ENCODE measurements at regions not wholly inside any gene's neighbourhood (a gene's known extent, or its start where the extent isn't known, plus 50 kb on each side); places are given as distances from the start of the nearest gene placed in this dataset.

DNA sequence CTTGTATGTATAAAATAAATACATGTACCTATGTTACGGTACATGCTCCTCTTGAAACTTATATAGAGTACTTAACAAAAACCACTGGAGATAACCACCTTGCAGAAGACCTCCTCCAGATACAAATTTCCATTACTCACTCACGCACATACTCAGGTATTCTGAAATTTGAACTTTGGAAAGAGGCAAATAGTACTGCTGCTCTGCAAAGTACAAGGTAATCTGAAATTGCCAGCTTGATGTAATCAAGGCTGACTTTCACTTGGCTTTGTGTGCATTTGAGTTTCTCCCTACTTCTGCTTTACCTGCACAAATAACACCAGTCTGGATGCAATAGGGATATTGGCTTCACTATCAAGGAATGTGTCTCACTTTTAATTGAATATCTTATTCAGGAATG is 123.6 kb downstream of the FOXA2 start:
- H3K27ac Mint-ChIP-seq (ENCODE audit: unreplicated experiment): no peak overlapping the region
- Histone ChIP-seq H3K27me3 (ENCODE audit: insufficient read depth, low read length) (no peaks in the 10 kb centered on the region), H4K20me1 (ENCODE audit: insufficient read depth, low read length) (no peaks in the 10 kb centered on the region), H3K4me1 (ENCODE audit: insufficient read depth, low read length) (no peaks in the 10 kb centered on the region), H3K36me3 (ENCODE audit: insufficient read depth, low read length) (no peaks in the 10 kb centered on the region), H3K9me3 (ENCODE audit: insufficient read depth, low read depth, low read length) (no peaks in the 10 kb centered on the region), H3K4me2 (ENCODE audit: low read length) (no peak overlapping the region), H3K9ac (ENCODE audit: low read length) (no peak overlapping the region), H3K27ac (ENCODE audit: low read depth, low read length) (no peak overlapping the region), H2AFZ (ENCODE audit: low read depth, low read length) (no peak overlapping the region), H3K4me3 (ENCODE audit: insufficient read depth, low read depth, low read length) (no peak overlapping the region), H3K79me2 (ENCODE audit: insufficient read depth, low read length) (no peaks in the 10 kb centered on the region)
- H3K4me1 Mint-ChIP-seq (ENCODE audit: low read depth, unreplicated experiment): no peaks in the 10 kb centered on the region
- H3K9me3 Mint-ChIP-seq (ENCODE audit: unreplicated experiment): no peaks in the 10 kb centered on the region
- no peak overlapping the region for H3K4me3 Mint-ChIP-seq (ENCODE audit: unreplicated experiment)
- H3K36me3 Mint-ChIP-seq (ENCODE audit: low read depth, unreplicated experiment): no peaks in the 10 kb centered on the region
- peaks cover 67% of the 10 kb centered on the region for H3K27me3 Mint-ChIP-seq (ENCODE audit: low read depth, unreplicated experiment)
- DNase-seq (ENCODE audit: low read depth) (no peak), FAIRE-seq (no peak)
- TF ChIP-seq CTCF (IDR thresholded peaks at IDR 0.05; ENCODE audit: insufficient read depth, low read depth, low read length) (no peak), EZH2 (IDR thresholded peaks at IDR 0.05; ENCODE audit: insufficient read depth, low read length) (no peak)

DNA sequence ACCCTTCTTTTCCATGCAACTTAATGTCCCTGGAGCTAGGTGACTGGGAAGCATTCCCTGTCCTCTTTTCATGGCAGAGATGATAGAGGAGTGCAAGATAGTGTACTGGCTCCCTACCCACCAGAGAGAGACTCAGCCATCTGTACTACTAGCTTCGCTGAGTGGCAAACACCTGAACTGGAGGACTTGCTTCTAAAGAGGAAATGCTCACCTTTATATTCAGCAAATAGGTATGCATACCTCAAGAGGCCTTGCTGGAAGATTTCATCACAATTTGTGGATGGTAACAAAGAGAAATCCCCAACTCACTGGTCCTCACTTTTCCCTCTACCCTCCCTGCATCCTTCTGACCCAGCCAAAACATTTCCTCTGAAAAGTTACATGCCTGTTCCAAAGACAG is 124.1 kb downstream of the FOXA2 start:
- no peak overlapping the region for H3K27ac Mint-ChIP-seq (ENCODE audit: unreplicated experiment)
- peaks cover 66% of the 10 kb centered on the region for H3K27me3 Mint-ChIP-seq (ENCODE audit: low read depth, unreplicated experiment)
- DNase-seq (ENCODE audit: low read depth): no peak
- no peak overlapping the region for H3K27ac ChIP-seq (ENCODE audit: low read depth, low read length)
- H3K9me3 ChIP-seq (ENCODE audit: insufficient read depth, low read depth, low read length): no peaks in the 10 kb centered on the region
- H3K4me2 ChIP-seq (ENCODE audit: low read length): no peak overlapping the region
- H4K20me1 ChIP-seq (ENCODE audit: insufficient read depth, low read length): no peaks in the 10 kb centered on the region
- no peak for FAIRE-seq
- H3K9me3 Mint-ChIP-seq (ENCODE audit: unreplicated experiment): no peaks in the 10 kb centered on the region
- H2AFZ ChIP-seq (ENCODE audit: low read depth, low read length): no peak overlapping the region
- no peaks in the 10 kb centered on the region for H3K79me2 ChIP-seq (ENCODE audit: insufficient read depth, low read length)
- no peaks in the 10 kb centered on the region for H3K27me3 ChIP-seq (ENCODE audit: insufficient read depth, low read length)
- H3K36me3 Mint-ChIP-seq (ENCODE audit: low read depth, unreplicated experiment): no peaks in the 10 kb centered on the region
- H3K4me1 ChIP-seq (ENCODE audit: insufficient read depth, low read length): no peaks in the 10 kb centered on the region
- TF ChIP-seq CTCF (IDR thresholded peaks at IDR 0.05; ENCODE audit: insufficient read depth, low read depth, low read length): no peak
- TF ChIP-seq EZH2 (IDR thresholded peaks at IDR 0.05; ENCODE audit: insufficient read depth, low read length): no peak
- H3K36me3 ChIP-seq (ENCODE audit: insufficient read depth, low read length): no peaks in the 10 kb centered on the region
- H3K4me1 Mint-ChIP-seq (ENCODE audit: low read depth, unreplicated experiment): no peaks in the 10 kb centered on the region
- H3K4me3 ChIP-seq (ENCODE audit: insufficient read depth, low read depth, low read length): no peak overlapping the region
- no peak overlapping the region for H3K4me3 Mint-ChIP-seq (ENCODE audit: unreplicated experiment)
- H3K9ac ChIP-seq (ENCODE audit: low read length): no peak overlapping the region

DNA sequence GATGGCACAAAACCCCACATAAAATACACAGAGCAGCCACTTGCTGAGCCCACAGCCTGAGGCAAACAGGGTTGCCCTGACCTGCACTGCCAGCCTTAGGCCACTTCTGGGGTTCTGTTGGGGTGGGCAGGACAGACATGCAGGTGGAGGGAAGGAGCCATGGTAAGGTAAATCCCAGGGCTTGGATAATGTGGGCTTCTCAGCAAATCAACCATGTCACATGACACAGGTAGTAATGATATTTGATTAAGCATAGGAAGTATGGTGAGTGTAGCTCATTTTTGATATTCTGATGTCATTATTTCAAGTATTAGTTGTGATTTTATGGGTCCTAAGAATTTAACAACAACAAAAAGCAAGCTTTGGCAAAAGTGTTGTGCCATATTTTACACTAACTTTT is 124.6 kb downstream of the FOXA2 start:
- no peaks in the 10 kb centered on the region for H3K36me3 ChIP-seq (ENCODE audit: insufficient read depth, low read length)
- no peaks in the 10 kb centered on the region for H3K27me3 ChIP-seq (ENCODE audit: insufficient read depth, low read length)
- Mint-ChIP-seq H3K36me3 (ENCODE audit: low read depth, unreplicated experiment) (no peaks in the 10 kb centered on the region), H3K27ac (ENCODE audit: unreplicated experiment) (no peak overlapping the region), H3K4me3 (ENCODE audit: unreplicated experiment) (no peak overlapping the region), H3K9me3 (ENCODE audit: unreplicated experiment) (no peaks in the 10 kb centered on the region), H3K27me3 (ENCODE audit: low read depth, unreplicated experiment) (peaks cover 65% of the 10 kb centered on the region), H3K4me1 (ENCODE audit: low read depth, unreplicated experiment) (no peaks in the 10 kb centered on the region)
- no peak overlapping the region for H2AFZ ChIP-seq (ENCODE audit: low read depth, low read length)
- no peaks in the 10 kb centered on the region for H3K79me2 ChIP-seq (ENCODE audit: insufficient read depth, low read length)
- no peak overlapping the region for H3K4me3 ChIP-seq (ENCODE audit: insufficient read depth, low read depth, low read length)
- H3K27ac ChIP-seq (ENCODE audit: low read depth, low read length): no peak overlapping the region
- FAIRE-seq (no peak), DNase-seq (ENCODE audit: low read depth) (no peak)
- no peak overlapping the region for H3K9ac ChIP-seq (ENCODE audit: low read length)
- H3K9me3 ChIP-seq (ENCODE audit: insufficient read depth, low read depth, low read length): no peaks in the 10 kb centered on the region
- H4K20me1 ChIP-seq (ENCODE audit: insufficient read depth, low read length): no peaks in the 10 kb centered on the region
- no peak overlapping the region for H3K4me2 ChIP-seq (ENCODE audit: low read length)
- no peaks in the 10 kb centered on the region for H3K4me1 ChIP-seq (ENCODE audit: insufficient read depth, low read length)
- TF ChIP-seq EZH2 (IDR thresholded peaks at IDR 0.05; ENCODE audit: insufficient read depth, low read length): no peak
- no peak for TF ChIP-seq CTCF (IDR thresholded peaks at IDR 0.05; ENCODE audit: insufficient read depth, low read depth, low read length)

Data from astrocyte (in vitro differentiated cells and primary cell).